Endodermal cell (in vitro differentiated cells): ENCODE measurements at regions not wholly inside any gene's neighbourhood (a gene's known extent, or its start where the extent isn't known, plus 50 kb on each side); places are given as distances from the start of the nearest gene placed in this dataset.

Experiments used
- DNase-seq: peaks from one replicate; pipeline ENCODE4 v3.0.0-alpha.2; 2017
- H3K27ac ChIP-seq: 2 replicates; pipeline ENCODE4 v1.5.1; 2013; ENCODE audit warnings: mild to moderate bottlenecking, low read depth, low read length, moderate library complexity
- H3K27me3 ChIP-seq: 2 replicates; pipeline ENCODE4 v1.6.1; 2013; ENCODE audit warnings: mild to moderate bottlenecking, low read length, moderate library complexity; ENCODE audit not compliant: insufficient read depth, control insufficient read depth, poor library complexity, severe bottlenecking
- H3K36me3 ChIP-seq: 2 replicates; pipeline ENCODE4 v1.7.0; 2013; ENCODE audit warnings: mild to moderate bottlenecking, low read length, moderate library complexity; ENCODE audit not compliant: control insufficient read depth, insufficient read depth
- H3K4me1 ChIP-seq: one replicate; pipeline ENCODE4 v1.7.0; 2013; ENCODE audit warnings: low read length; ENCODE audit not compliant: control insufficient read depth, insufficient read depth
- H3K4me3 ChIP-seq: 2 replicates; pipeline ENCODE4 v1.5.1; 2013; ENCODE audit warnings: mild to moderate bottlenecking, low read length, moderate library complexity
- H3K9ac ChIP-seq: 2 replicates; pipeline ENCODE4 v1.6.1; 2013; ENCODE audit warnings: mild to moderate bottlenecking, low read length, moderate library complexity; ENCODE audit not compliant: poor library complexity, severe bottlenecking; ENCODE audit errors: extremely low read depth
- H3K9me3 ChIP-seq: 2 replicates; pipeline ENCODE4 v1.6.1; 2013; ENCODE audit warnings: mild to moderate bottlenecking, low read length, moderate library complexity; ENCODE audit not compliant: control insufficient read depth
- H3K27ac Mint-ChIP-seq: 2 replicates; pipeline ENCODE4 v1.8.0; 2020; ENCODE audit warnings: mixed read lengths
- H3K27me3 Mint-ChIP-seq: 2 replicates; pipeline ENCODE4 v1.8.0; 2021; ENCODE audit warnings: mild to moderate bottlenecking, mixed read lengths; ENCODE audit not compliant: insufficient read depth
- H3K36me3 Mint-ChIP-seq: 2 replicates; pipeline ENCODE4 v1.8.0; 2020; ENCODE audit warnings: low read depth, mixed read lengths
- H3K4me1 Mint-ChIP-seq: 2 replicates; pipeline ENCODE4 v1.8.0; 2020; ENCODE audit warnings: mixed read lengths
- H3K4me3 Mint-ChIP-seq: 2 replicates; pipeline ENCODE4 v1.8.0; 2020; ENCODE audit warnings: mild to moderate bottlenecking, moderate library complexity, mixed read lengths
- H3K9me3 Mint-ChIP-seq: 2 replicates; pipeline ENCODE4 v1.8.0; 2020; ENCODE audit warnings: mild to moderate bottlenecking, mixed read lengths
- CTCF ChIP-seq: fragments of 200-600 bp; sonication (generic); conservative IDR thresholded peaks from 2 replicates; pipeline ENCODE4 v1.5.0; 2021; ENCODE audit warnings: antibody characterized with exemption, mild to moderate bottlenecking
- WGBS, 2 experiments: methylation state at CpG; one replicate each; pipeline versions ENCODE4 v1.1.5 to v1.1.7; 2013; ENCODE audit warnings: missing lambda C conversion rate in 2 of 2, mixed read lengths in 1 of 2; ENCODE audit not compliant: insufficient coverage in 1 of 2, insufficient read length in 1 of 2; 5-methylcytosine and 5-hydroxymethylcytosine counted together

- peaks cover 5% of the 10 kb centered on the region for H3K27me3 Mint-ChIP-seq
- 89% methylated on average over 6 to 8 of the region's 8 CpGs for WGBS, 2 experiments
- H3K4me1 Mint-ChIP-seq: no peaks in the 10 kb centered on the region
- H3K4me3 Mint-ChIP-seq: no peak overlapping the region
- H3K9me3 Mint-ChIP-seq: no peaks in the 10 kb centered on the region
- DNase-seq: no peak
- Histone ChIP-seq H3K4me3 (no peak overlapping the region), H3K9me3 (no peaks in the 10 kb centered on the region), H3K9ac (no peak overlapping the region), H3K27me3 (no peaks in the 10 kb centered on the region), H3K4me1 (no peaks in the 10 kb centered on the region), H3K36me3 (no peaks in the 10 kb centered on the region), H3K27ac (no peak overlapping the region)
- TF ChIP-seq CTCF: no peak
- H3K27ac Mint-ChIP-seq: no peak overlapping the region
- H3K36me3 Mint-ChIP-seq: no peaks in the 10 kb centered on the region
Observed at GRCh38 chr11:134561331-134561720, 149.3 kb upstream of the B3GAT1 start.

GRCh38 chr11:134560566-134561330 is 148.7 kb upstream of the B3GAT1 start:
- Histone ChIP-seq H3K27ac (peak overlapping the region; percentile 49), H3K36me3 (no peaks in the 10 kb centered on the region), H3K9me3 (no peaks in the 10 kb centered on the region), H3K4me3 (no peak overlapping the region), H3K27me3 (no peaks in the 10 kb centered on the region), H3K4me1 (no peaks in the 10 kb centered on the region), H3K9ac (no peak overlapping the region)
- peak; percentile 69 for DNase-seq
- whole genome bisulfite sequencing, 2 experiments: 77 to 80% methylated on average over 10 to 12 of the region's 12 CpGs
- TF ChIP-seq CTCF: no peak
- Mint-ChIP-seq H3K27ac (no peak overlapping the region), H3K4me3 (no peak overlapping the region), H3K36me3 (no peaks in the 10 kb centered on the region), H3K27me3 (peaks cover 5% of the 10 kb centered on the region), H3K9me3 (no peaks in the 10 kb centered on the region), H3K4me1 (no peaks in the 10 kb centered on the region)

GRCh38 chr11:134560066-134560465 is 148.0 kb upstream of the B3GAT1 start:
- DNase-seq: peak; percentile 50
- no peaks in the 10 kb centered on the region for H3K4me1 ChIP-seq
- Mint-ChIP-seq H3K27me3 (peaks cover 5% of the 10 kb centered on the region), H3K9me3 (no peaks in the 10 kb centered on the region), H3K36me3 (no peaks in the 10 kb centered on the region), H3K4me1 (no peaks in the 10 kb centered on the region), H3K27ac (no peak overlapping the region), H3K4me3 (no peak overlapping the region)
- no peak for TF ChIP-seq CTCF
- WGBS, 2 experiments: 85 to 100% methylated on average over 2 to 5 of the region's 6 CpGs
- no peaks in the 10 kb centered on the region for H3K36me3 ChIP-seq
- H3K27ac ChIP-seq: peak overlapping the region; percentile 49
- H3K27me3 ChIP-seq: no peaks in the 10 kb centered on the region
- H3K9me3 ChIP-seq: no peaks in the 10 kb centered on the region
- H3K9ac ChIP-seq: no peak overlapping the region
- no peak overlapping the region for H3K4me3 ChIP-seq
